Upper lobe of left lung (tissue), 6 donors: ENCODE measurements at regions not wholly inside any gene's neighbourhood (a gene's known extent, or its start where the extent isn't known, plus 50 kb on each side); places are given as distances from the start of the nearest gene placed in this dataset.

Source experiments
- ATAC-seq, 2 donors: fragments of 200-7000 bp; cut with Tn5 transposase; one replicate each; pipeline ENCODE4 v1.9.1; 2022; ENCODE audit warnings: mild to moderate bottlenecking in 2 of 2, moderate library complexity in 2 of 2; ENCODE audit not compliant: low FRiP score in 2 of 2
- DNase-seq, 2 donors: peaks; one replicate each; pipeline ENCODE4 v3.0.0-alpha.2; 2019 to 2020
- H3K27ac ChIP-seq, 4 donors: fragments of 200-600 bp; sonication (generic); one replicate each; pipeline ENCODE4 v1.5.1; 2016 to 2019
- H3K27me3 ChIP-seq, 4 donors: fragments of 200-600 bp; sonication (generic); one replicate each; pipeline ENCODE4 v1.5.1; 2017 to 2019
- H3K36me3 ChIP-seq, 4 donors: fragments of 200-600 bp; sonication (generic); one replicate each; pipeline ENCODE4 v1.5.1; 2016 to 2019
- H3K4me1 ChIP-seq, 4 donors: fragments of 200-600 bp; sonication (generic); one replicate each; pipeline ENCODE4 v1.5.1; 2018 to 2019
- H3K4me3 ChIP-seq, 4 donors: fragments of 200-600 bp; sonication (generic); one replicate each; pipeline ENCODE4 v1.5.1; 2017 to 2019; ENCODE audit warnings: mild to moderate bottlenecking in 2 of 4, moderate library complexity in 1 of 4
- H3K9me3 ChIP-seq, 4 donors: fragments of 200-600 bp; sonication (generic); one replicate each; pipeline ENCODE4 v1.5.1; 2018 to 2019
- EP300 ChIP-seq, 4 donors: sonication (generic); formaldehyde crosslinking; IDR thresholded peaks; one replicate each; pipeline ENCODE4 v1.5.1; 2017; ENCODE audit warnings: antibody characterized with exemption in 4 of 4, control low read depth in 2 of 4
- POLR2A ChIP-seq, 4 donors: fragments of 450-650 bp; IDR thresholded peaks; one replicate each; pipeline ENCODE4 v1.5.1; 2016 to 2017; ENCODE audit warnings: antibody characterized with exemption in 4 of 4, mild to moderate bottlenecking in 2 of 4
- POLR2AphosphoS5 ChIP-seq, 2 donors: sonication (generic); formaldehyde crosslinking; IDR thresholded peaks; one replicate each; pipeline ENCODE4 v1.5.1; 2017; ENCODE audit warnings: antibody characterized with exemption in 2 of 2
- WGBS, 2 donors: methylation state at CpG; one replicate each; pipeline ENCODE4 v1.1.5; 2017 to 2018; 5-methylcytosine and 5-hydroxymethylcytosine counted together
- TF ChIP-seq, protein P1 (sequence below), 6 experiments: fragments of 450-650 bp in 4 of 6; fragments of 200-600 bp in 2 of 6; sonication (generic) in 2 of 6; IDR thresholded peaks; one replicate each; pipeline ENCODE4 v1.5.1; 2016 to 2019; ENCODE audit warnings: antibody characterized with exemption in 6 of 6
- donor health status: DM: no; HTN: no; CAD: no; lungs with moderate emphysema.
- donor health status: DM: no; HTN: yes; CAD: no; lungs with severe emphysema.

DNA sequence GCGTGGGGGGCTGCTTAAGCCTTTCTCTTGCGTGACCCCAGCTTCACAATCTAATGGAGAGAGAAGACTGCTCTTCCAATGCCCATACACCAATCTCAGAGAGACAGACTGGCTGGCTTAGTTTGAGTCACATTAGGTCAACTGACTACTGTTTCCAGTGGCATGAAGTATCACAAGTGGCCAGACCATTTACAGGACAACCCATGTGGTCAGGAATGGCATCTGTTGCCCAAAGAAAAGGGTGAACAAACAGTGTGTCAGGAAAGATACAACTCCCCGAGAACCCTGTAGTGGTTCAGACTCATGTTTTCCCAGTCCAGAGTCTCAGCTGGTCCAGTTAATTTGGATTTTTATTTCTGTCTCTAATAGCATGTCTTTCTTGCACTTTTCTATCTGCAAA lies 177.4 kb upstream of the IL12B start:
- no peaks in the 10 kb centered on the region for H3K27me3 ChIP-seq
- H3K27ac ChIP-seq, result peak overlapping the region in 1 of 4 donors; percentile 8
- peaks cover 5 to 27% (median 18%) of the 10 kb centered on the region in 4 donors for H3K4me1 ChIP-seq
- TF ChIP-seq EP300 (IDR thresholded peaks at IDR 0.05), result no peak
- TF ChIP-seq POLR2AphosphoS5 (IDR thresholded peaks at IDR 0.05), result no peak
- TF ChIP-seq, protein P1, sequence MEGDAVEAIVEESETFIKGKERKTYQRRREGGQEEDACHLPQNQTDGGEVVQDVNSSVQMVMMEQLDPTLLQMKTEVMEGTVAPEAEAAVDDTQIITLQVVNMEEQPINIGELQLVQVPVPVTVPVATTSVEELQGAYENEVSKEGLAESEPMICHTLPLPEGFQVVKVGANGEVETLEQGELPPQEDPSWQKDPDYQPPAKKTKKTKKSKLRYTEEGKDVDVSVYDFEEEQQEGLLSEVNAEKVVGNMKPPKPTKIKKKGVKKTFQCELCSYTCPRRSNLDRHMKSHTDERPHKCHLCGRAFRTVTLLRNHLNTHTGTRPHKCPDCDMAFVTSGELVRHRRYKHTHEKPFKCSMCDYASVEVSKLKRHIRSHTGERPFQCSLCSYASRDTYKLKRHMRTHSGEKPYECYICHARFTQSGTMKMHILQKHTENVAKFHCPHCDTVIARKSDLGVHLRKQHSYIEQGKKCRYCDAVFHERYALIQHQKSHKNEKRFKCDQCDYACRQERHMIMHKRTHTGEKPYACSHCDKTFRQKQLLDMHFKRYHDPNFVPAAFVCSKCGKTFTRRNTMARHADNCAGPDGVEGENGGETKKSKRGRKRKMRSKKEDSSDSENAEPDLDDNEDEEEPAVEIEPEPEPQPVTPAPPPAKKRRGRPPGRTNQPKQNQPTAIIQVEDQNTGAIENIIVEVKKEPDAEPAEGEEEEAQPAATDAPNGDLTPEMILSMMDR (IDR thresholded peaks at IDR 0.05), result no peak
- TF ChIP-seq POLR2A (IDR thresholded peaks at IDR 0.05), result no peak
- 89 to 90% methylated on average over 3 of the region's 3 CpGs for WGBS, 2 donors
- no peaks in the 10 kb centered on the region for H3K36me3 ChIP-seq
- H3K9me3 ChIP-seq, result no peaks in the 10 kb centered on the region
- DNase-seq (no peak), ATAC-seq (no peak)
- H3K4me3 ChIP-seq, result no peak overlapping the region

DNA sequence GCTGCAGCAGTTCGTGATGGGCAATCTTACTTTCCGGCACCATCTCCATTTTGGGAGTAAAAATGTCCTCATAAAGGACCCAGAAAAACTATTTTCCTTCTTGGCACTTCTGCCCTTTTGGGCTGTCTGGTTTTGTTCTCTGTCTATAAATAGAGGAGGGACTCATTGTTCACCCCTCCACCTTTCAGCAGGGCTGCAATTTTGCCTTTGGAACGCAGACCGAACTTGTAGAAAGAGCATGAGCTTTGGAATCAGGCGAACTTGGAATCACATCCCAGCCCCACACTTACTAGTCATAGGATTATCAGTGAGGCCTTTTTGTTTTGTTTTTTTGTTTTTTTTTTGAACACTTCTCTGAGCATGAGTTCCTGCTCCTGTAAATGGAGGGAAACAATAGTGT lies 178.1 kb upstream of the IL12B start:
- WGBS, 2 donors, result 87 to 90% methylated on average over 5 of the region's 5 CpGs
- Histone ChIP-seq H3K27me3 (no peaks in the 10 kb centered on the region), H3K36me3 (no peaks in the 10 kb centered on the region), H3K4me3 (no peak overlapping the region), H3K4me1 (peaks cover 5 to 27% (median 18%) of the 10 kb centered on the region in 4 donors), H3K27ac (no peak overlapping the region), H3K9me3 (no peaks in the 10 kb centered on the region)
- TF ChIP-seq, protein P1 (IDR thresholded peaks at IDR 0.05), result no peak
- TF ChIP-seq POLR2AphosphoS5 (IDR thresholded peaks at IDR 0.05), result no peak
- TF ChIP-seq POLR2A (IDR thresholded peaks at IDR 0.05), result no peak
- TF ChIP-seq EP300 (IDR thresholded peaks at IDR 0.05), result no peak
- ATAC-seq, result no peak
- no peak for DNase-seq

DNA sequence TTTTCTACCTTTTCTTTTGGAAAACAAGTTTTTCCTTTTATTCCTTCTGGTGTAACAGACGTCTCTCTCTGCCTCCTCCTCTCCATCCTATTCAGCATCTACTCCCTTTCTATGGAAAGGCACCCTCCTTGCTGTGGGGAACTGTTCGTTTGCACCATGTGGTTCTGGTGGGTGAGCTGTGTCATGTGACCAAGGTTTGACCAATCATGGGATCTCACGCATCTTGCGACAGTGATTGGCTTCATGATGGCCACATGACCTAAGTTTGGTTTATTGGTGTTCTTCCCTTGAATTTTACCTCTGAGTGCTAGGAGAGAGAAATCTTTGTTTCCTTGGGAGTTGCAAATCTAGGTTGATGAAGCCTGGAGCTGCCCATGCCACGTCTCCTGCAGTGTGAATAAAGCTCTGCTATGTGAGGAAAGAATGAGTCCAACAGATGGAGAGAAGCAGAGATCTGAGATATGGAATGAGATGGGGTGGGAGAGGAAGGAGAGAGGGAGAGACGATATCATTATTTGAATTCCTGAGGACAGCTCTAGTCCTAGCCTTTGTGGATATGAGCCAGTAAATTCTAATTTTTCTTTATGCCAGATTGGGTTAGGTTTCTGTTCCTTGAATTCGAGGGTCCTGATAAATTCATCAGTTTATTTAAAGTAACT lies 178.8 kb upstream of the IL12B start:
- H3K4me1 ChIP-seq, result peaks cover 4 to 26% (median 13%) of the 10 kb centered on the region in 4 donors
- 80 to 86% methylated on average over 7 of the region's 7 CpGs for WGBS, 2 donors

DNA sequence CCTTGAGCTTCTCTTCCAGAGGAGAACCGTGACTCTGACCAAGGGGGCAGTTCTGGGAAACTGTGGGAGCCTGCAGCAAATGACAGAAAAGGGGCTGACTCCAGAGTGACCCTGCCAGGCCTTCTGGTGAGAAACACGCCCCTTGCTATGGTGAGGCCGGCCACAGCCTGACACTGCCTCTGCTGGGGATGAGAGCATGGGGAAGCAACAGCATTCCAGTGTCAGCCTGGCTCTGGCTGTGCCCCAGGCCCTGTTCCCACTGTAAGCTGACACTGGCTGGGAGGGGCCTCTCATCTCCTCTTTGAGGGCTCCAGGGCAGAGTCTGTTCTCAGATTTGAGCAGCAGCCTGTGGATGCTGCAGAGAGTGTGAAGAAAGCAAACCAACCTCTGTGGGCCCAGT lies 180.0 kb upstream of the IL12B start:
- Histone ChIP-seq H3K9me3 (no peaks in the 10 kb centered on the region), H3K4me3 (no peak overlapping the region), H3K36me3 (no peaks in the 10 kb centered on the region), H3K27ac (peak overlapping the region in 2 of 4 donors; percentile 0 to 20), H3K27me3 (no peaks in the 10 kb centered on the region), H3K4me1 (peaks cover 0 to 18% (median 7%) of the 10 kb centered on the region in 4 donors)
- ATAC-seq (peak; percentile 84), DNase-seq (peak; percentile 19 to 68)
- WGBS, 2 donors, result 63 to 82% methylated on average over 1 to 3 of the region's 3 CpGs
- TF ChIP-seq POLR2A (IDR thresholded peaks at IDR 0.05), result no peak
- peak; percentile 23 to 34 for TF ChIP-seq POLR2AphosphoS5 (IDR thresholded peaks at IDR 0.05)

More for the DNA sequence above, 178.8 kb upstream of the IL12B start:
- Histone ChIP-seq H3K27me3 (no peaks in the 10 kb centered on the region), H3K27ac (no peak overlapping the region), H3K9me3 (no peaks in the 10 kb centered on the region), H3K4me3 (no peak overlapping the region), H3K36me3 (no peaks in the 10 kb centered on the region)
- DNase-seq (no peak), ATAC-seq (no peak)
- TF ChIP-seq EP300 (IDR thresholded peaks at IDR 0.05) (no peak), POLR2A (IDR thresholded peaks at IDR 0.05) (no peak), POLR2AphosphoS5 (IDR thresholded peaks at IDR 0.05) (no peak)
- TF ChIP-seq, protein P1 (IDR thresholded peaks at IDR 0.05), result no peak

DNA sequence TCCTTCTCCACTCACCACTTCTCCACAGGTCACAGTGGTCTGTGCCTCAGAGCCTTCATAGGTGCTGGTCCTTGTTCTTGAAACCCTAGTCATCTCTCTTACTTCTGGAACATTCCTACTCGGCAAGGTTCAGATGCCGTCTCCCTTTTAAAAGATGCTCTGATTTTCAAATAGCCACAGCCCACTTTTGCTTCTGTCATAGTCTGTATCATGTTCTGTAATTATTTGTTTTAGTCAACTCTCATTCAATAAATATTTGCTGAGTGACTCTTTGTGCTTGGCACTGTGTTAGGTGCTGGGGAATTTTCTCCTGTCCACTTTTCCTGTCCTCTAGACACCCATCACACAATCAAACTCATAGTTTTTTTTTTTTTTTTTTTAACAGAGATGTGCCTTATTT lies 181.3 kb upstream of the IL12B start:
- 73 to 85% methylated on average over 2 of the region's 2 CpGs for WGBS, 2 donors
- no peak overlapping the region for H3K27ac ChIP-seq
- H3K36me3 ChIP-seq, result no peaks in the 10 kb centered on the region
- H3K27me3 ChIP-seq, result no peaks in the 10 kb centered on the region
- no peaks in the 10 kb centered on the region for H3K9me3 ChIP-seq
- no peak for DNase-seq
- ATAC-seq, result no peak
- peaks cover 0 to 18% (median 7%) of the 10 kb centered on the region in 4 donors for H3K4me1 ChIP-seq
- no peak for TF ChIP-seq EP300 (IDR thresholded peaks at IDR 0.05)
- H3K4me3 ChIP-seq, result no peak overlapping the region

DNA sequence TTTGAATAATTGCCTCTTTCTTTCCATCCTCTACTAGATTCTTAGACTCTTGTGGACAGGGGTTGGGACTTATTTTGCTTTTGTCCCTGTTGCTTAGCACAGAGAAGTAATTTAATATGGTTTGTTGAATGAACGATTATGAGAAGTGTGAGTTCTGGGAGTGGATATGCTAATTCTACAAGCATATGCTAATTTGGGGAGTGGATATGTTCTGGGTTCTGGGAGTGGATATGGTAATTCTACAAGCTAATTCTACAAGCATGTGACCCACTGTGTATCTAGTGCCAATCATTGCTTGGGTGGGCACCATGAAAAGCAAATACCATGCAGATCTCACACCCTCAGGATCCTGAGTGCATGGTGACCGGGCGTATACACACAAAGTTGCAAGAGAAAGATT lies 181.8 kb upstream of the IL12B start:
- Histone ChIP-seq H3K27ac (no peak overlapping the region), H3K27me3 (no peaks in the 10 kb centered on the region), H3K36me3 (no peaks in the 10 kb centered on the region), H3K4me3 (no peak overlapping the region), H3K4me1 (peaks cover 0 to 18% (median 7%) of the 10 kb centered on the region in 4 donors), H3K9me3 (no peaks in the 10 kb centered on the region)
- ATAC-seq, result no peak
- TF ChIP-seq POLR2AphosphoS5 (IDR thresholded peaks at IDR 0.05), result no peak
- TF ChIP-seq POLR2A (IDR thresholded peaks at IDR 0.05), result no peak
- TF ChIP-seq EP300 (IDR thresholded peaks at IDR 0.05), result no peak
- TF ChIP-seq, protein P1 (IDR thresholded peaks at IDR 0.05), result no peak
- WGBS, 2 donors, result 92% methylated on average over 3 of the region's 3 CpGs
- no peak for DNase-seq
